OCI-LY7 (cell line): ENCODE measurements at regions not wholly inside any gene's neighbourhood (a gene's known extent, or its start where the extent isn't known, plus 50 kb on each side); places are given as distances from the start of the nearest gene placed in this dataset.

ENCODE experiments used
- BruUV-seq: library from RNA; stranded (reverse); fragments of 400-500 nt; replicated peaks from 2 replicates; lab custom pipeline; 2021; lab: Mats Ljungman, UMichigan
- CTCF ChIA-PET: fragments of 300-600 bp; sonication (Branson Sonifier 250); formaldehyde crosslinking; loops from one replicate; lab custom pipeline; 2022; ENCODE audit warnings: antibody characterized with exemption; ENCODE audit not compliant: unreplicated experiment; lab: Charles Lee
- POLR2A ChIA-PET: fragments of 300-600 bp; sonication (Branson Sonifier 250); formaldehyde crosslinking; loops from one replicate; lab custom pipeline; 2022; ENCODE audit warnings: antibody characterized with exemption; lab: Charles Lee
- DNase-seq: peaks from one replicate; pipeline ENCODE4 v3.0.0-alpha.2; 2015; ENCODE audit warnings: low spot score
- H2AFZ ChIP-seq: fragments of 200-600 bp; sonication (generic), shearing (Covaris generic); 2 replicates; pipeline ENCODE4 v1.6.1; 2014; ENCODE audit warnings: mild to moderate bottlenecking, antibody characterized with exemption, low read length, moderate library complexity
- H3K27ac ChIP-seq: fragments of 200-600 bp; sonication (generic); 2 replicates; pipeline ENCODE4 v1.5.1; 2014; ENCODE audit warnings: mixed run types, low read depth, mild to moderate bottlenecking, moderate library complexity, low read length, inconsistent platforms; ENCODE audit not compliant: poor library complexity, severe bottlenecking
- H3K36me3 ChIP-seq: fragments of 200-600 bp; sonication (generic); 2 replicates; pipeline ENCODE4 v1.6.1; 2014; ENCODE audit warnings: mild to moderate bottlenecking, antibody characterized with exemption, low read length, moderate library complexity, mixed read lengths; ENCODE audit not compliant: insufficient read depth
- H3K4me1 ChIP-seq: fragments of 200-600 bp; sonication (generic); 2 replicates; pipeline ENCODE4 v1.5.1; 2014; ENCODE audit warnings: mild to moderate bottlenecking, low read length; ENCODE audit not compliant: insufficient read depth, poor library complexity, severe bottlenecking
- H3K4me2 ChIP-seq: fragments of 200-600 bp; sonication (generic); 2 replicates; pipeline ENCODE4 v1.6.1; 2014; ENCODE audit warnings: mild to moderate bottlenecking, low read length
- H3K4me3 ChIP-seq: fragments of 200-600 bp; sonication (generic); 2 replicates; pipeline ENCODE4 v1.5.1; 2014; ENCODE audit warnings: mild to moderate bottlenecking, low read depth, low read length; ENCODE audit not compliant: poor library complexity, severe bottlenecking
- H3K79me2 ChIP-seq: fragments of 200-600 bp; sonication (generic); 2 replicates; pipeline ENCODE4 v1.6.1; 2016; ENCODE audit warnings: low read depth, mild to moderate bottlenecking, low read length, moderate library complexity, mixed read lengths; ENCODE audit not compliant: insufficient read depth
- H3K9me2 ChIP-seq: fragments of 200-600 bp; sonication (generic); 2 replicates; pipeline ENCODE4 v1.6.1; 2016; ENCODE audit warnings: mild to moderate bottlenecking, low read length, mixed read lengths; ENCODE audit not compliant: insufficient read depth
- H3K9me3 ChIP-seq: fragments of 200-600 bp; sonication (generic); 2 replicates; pipeline ENCODE4 v1.6.1; 2014; ENCODE audit warnings: mild to moderate bottlenecking, mixed run types, low read length, mixed read lengths
- H4K20me1 ChIP-seq: fragments of 200-600 bp; sonication (generic); 2 replicates; pipeline ENCODE4 v1.6.1; 2014; ENCODE audit warnings: mild to moderate bottlenecking, antibody characterized with exemption, low read length, moderate library complexity, mixed read lengths; ENCODE audit not compliant: insufficient read depth
- CTCF ChIP-seq: fragments of 200-600 bp; sonication (generic); conservative IDR thresholded peaks from 2 replicates; pipeline ENCODE4 v1.5.1; 2014; ENCODE audit warnings: mild to moderate bottlenecking, antibody characterized with exemption, low read length, moderate library complexity, mixed read lengths
- EZH2phosphoT487 ChIP-seq: fragments of 200-600 bp; sonication (generic); IDR thresholded peaks from 2 replicates; pipeline ENCODE4 v1.6.1; 2018; ENCODE audit warnings: low read depth, borderline replicate concordance, mild to moderate bottlenecking, mixed run types, antibody characterized with exemption, low read length, moderate library complexity, mixed read lengths
- intact Hi-C: fragments of 100-400 bp; cut with micrococcal nuclease; formaldehyde crosslinking; loops from one replicate; pipeline ENCODE4 v1.10.0; 2022; ENCODE audit not compliant: unreplicated experiment

- no peaks in the 10 kb centered on the region for H3K36me3 ChIP-seq
- no peak for DNase-seq
- no peaks in the 10 kb centered on the region for H3K79me2 ChIP-seq
- H3K4me2 ChIP-seq = no peak overlapping the region
- intact Hi-C loops = no loop called here
- H3K9me3 ChIP-seq = no peaks in the 10 kb centered on the region
- no peak overlapping the region for H2AFZ ChIP-seq
- H3K4me3 ChIP-seq = no peak overlapping the region
- H3K27ac ChIP-seq = no peak overlapping the region
- no peaks in the 10 kb centered on the region for H3K9me2 ChIP-seq
- no TSS peak for BruUV-seq
- POLR2A ChIA-PET = no interaction called here
- H3K4me1 ChIP-seq = no peaks in the 10 kb centered on the region
- no peak for TF ChIP-seq EZH2phosphoT487
- no peak for TF ChIP-seq CTCF
- CTCF ChIA-PET = no interaction called here
- H4K20me1 ChIP-seq = no peaks in the 10 kb centered on the region
Measured at GRCh38 chr12:106010741-106011140, 128.0 kb downstream of the NUAK1 start.
